Skin of body (tissue), 1 donor: ENCODE measurements at regions not wholly inside any gene's neighbourhood (a gene's known extent, or its start where the extent isn't known, plus 50 kb on each side); places are given as distances from the start of the nearest gene placed in this dataset.
"Not testable (repeated sequence)": the region's sequence is repeated elsewhere in the genome, so short reads cannot be mapped to it uniquely, and the experiment has no call there.

ENCODE experiments used
- DNase-seq: peaks from one replicate; lab custom pipeline; 2025; lab: John Stamatoyannopoulos, UW

- no peak for DNase-seq
These were observed 275.4 kb downstream of the SHOX start for GRCh38 chrX:905848-906566.

GRCh38 chrX:903116-903515 is 272.5 kb downstream of the SHOX start:
- DNase-seq = no peak

GRCh38 chrX:896256-896655 is 265.7 kb downstream of the SHOX start:
- no peak for DNase-seq

- DNase-seq = no peak
These were observed 259.5 kb downstream of the SHOX start for GRCh38 chrX:889966-890651.

- DNase-seq = not testable (repeated sequence)
These were observed 257.1 kb downstream of the SHOX start for GRCh38 chrX:887724-888123.

- no peak for DNase-seq
These were observed 253.0 kb downstream of the SHOX start for GRCh38 chrX:883588-883987.

GRCh38 chrX:879756-880698 is 249.4 kb downstream of the SHOX start:
- DNase-seq = not testable (repeated sequence)

- no peak for DNase-seq
These were observed 243.5 kb downstream of the SHOX start for GRCh38 chrX:874061-874460.

- no peak for DNase-seq
These were observed 242.4 kb downstream of the SHOX start for GRCh38 chrX:873016-873415.

GRCh38 chrX:872090-872489 is 241.5 kb downstream of the SHOX start:
- DNase-seq = no peak

GRCh38 chrX:871626-872025 is 241.0 kb downstream of the SHOX start:
- no peak for DNase-seq

GRCh38 chrX:867966-868647 is 237.5 kb downstream of the SHOX start:
- DNase-seq = no peak

- no peak for DNase-seq
These were observed 236.9 kb downstream of the SHOX start for GRCh38 chrX:867502-867901.

- DNase-seq = no peak
These were observed 235.9 kb downstream of the SHOX start for GRCh38 chrX:866441-866990.

- DNase-seq = no peak
These were observed 234.8 kb downstream of the SHOX start for GRCh38 chrX:865422-865821.

GRCh38 chrX:861921-862320 is 231.3 kb downstream of the SHOX start:
- no peak for DNase-seq

GRCh38 chrX:861340-861890 is 230.8 kb downstream of the SHOX start:
- DNase-seq = no peak

- no peak for DNase-seq
These were observed 228.7 kb downstream of the SHOX start for GRCh38 chrX:859329-859728.

GRCh38 chrX:858542-859078 is 228.0 kb downstream of the SHOX start:
- no peak for DNase-seq

- no peak for DNase-seq
These were observed 226.8 kb downstream of the SHOX start for GRCh38 chrX:857376-857775.
